HG02852 (cell line): ENCODE measurements at regions not wholly inside any gene's neighbourhood (a gene's known extent, or its start where the extent isn't known, plus 50 kb on each side); places are given as distances from the start of the nearest gene placed in this dataset.

ENCODE experiments used
- ATAC-seq: cut with Tn5 transposase; IDR thresholded peaks from one replicate; pipeline ENCODE4 v1.9.1; 2021; ENCODE audit warnings: mild to moderate bottlenecking, moderate library complexity; ENCODE audit not compliant: unreplicated experiment

- no peak for ATAC-seq
Observed at GRCh38 chr11:26777372-26777808, 55.5 kb upstream of the SLC5A12 start.

- ATAC-seq: no peak
Observed at GRCh38 chr11:26778000-26778757, 56.3 kb upstream of the SLC5A12 start.

GRCh38 chr11:26779074-26779865, 57.4 kb upstream of the SLC5A12 start:
- no peak for ATAC-seq

- no peak for ATAC-seq
Observed at GRCh38 chr11:26780376-26781085, 58.7 kb upstream of the SLC5A12 start.

GRCh38 chr11:26782220-26782965, 60.5 kb upstream of the SLC5A12 start:
- ATAC-seq: no peak

- ATAC-seq: no peak
Observed at GRCh38 chr11:26783997-26784396, 62.1 kb upstream of the SLC5A12 start.

GRCh38 chr11:26790738-26791137, 68.9 kb upstream of the SLC5A12 start:
- no peak for ATAC-seq

- no peak for ATAC-seq
Observed at GRCh38 chr11:26792941-26793340, 71.1 kb upstream of the SLC5A12 start.

- no peak for ATAC-seq
Observed at GRCh38 chr11:26793487-26793886, 71.6 kb upstream of the SLC5A12 start.

GRCh38 chr11:26801601-26802000, 79.7 kb upstream of the SLC5A12 start:
- ATAC-seq: no peak

GRCh38 chr11:26805001-26805400, 83.1 kb upstream of the SLC5A12 start:
- no peak for ATAC-seq

GRCh38 chr11:26806219-26806618, 84.4 kb upstream of the SLC5A12 start:
- no peak for ATAC-seq

- no peak for ATAC-seq
Observed at GRCh38 chr11:26820739-26821138, 98.9 kb upstream of the SLC5A12 start.

GRCh38 chr11:26823963-26824362, 102.1 kb upstream of the SLC5A12 start:
- ATAC-seq: no peak

GRCh38 chr11:26827567-26828081, 105.8 kb upstream of the SLC5A12 start:
- ATAC-seq: no peak

- no peak for ATAC-seq
Observed at GRCh38 chr11:26828288-26828687, 106.4 kb upstream of the SLC5A12 start.

GRCh38 chr11:26830218-26830617, 108.4 kb upstream of the SLC5A12 start:
- ATAC-seq: no peak

- ATAC-seq: no peak
Observed at GRCh38 chr11:26830757-26831156, 108.9 kb upstream of the SLC5A12 start.

GRCh38 chr11:26834601-26835000, 112.7 kb upstream of the SLC5A12 start:
- no peak for ATAC-seq

GRCh38 chr11:26835611-26836010, 113.8 kb upstream of the SLC5A12 start:
- no peak for ATAC-seq

- ATAC-seq: no peak
Observed at GRCh38 chr11:26837154-26837553, 115.3 kb upstream of the SLC5A12 start.
